HepG2 (cell line): ENCODE measurements at regions not wholly inside any gene's neighbourhood (a gene's known extent, or its start where the extent isn't known, plus 50 kb on each side); places are given as distances from the start of the nearest gene placed in this dataset.

Source experiments
- ATAC-seq: fragments of 200-7000 bp; cut with Tn5 transposase; 3 replicates; pipeline ENCODE4 v1.9.1; 2020; ENCODE audit warnings: mild to moderate bottlenecking, moderate library complexity
- BruUV-seq: library from RNA; stranded (reverse); fragments of 400-500 nt; replicated peaks from 2 replicates; lab custom pipeline; 2021; lab: Mats Ljungman, UMichigan
- CTCF ChIA-PET: fragments of 300-600 bp; formaldehyde crosslinking; extraction: SDS; loops from one replicate; lab custom pipeline; 2021; ENCODE audit warnings: low total read pairs, inconsistent platforms, low intra/inter-chr PET ratio; lab: Yijun Ruan, JAX
- POLR2A ChIA-PET: fragments of 350-600 bp; sonication (Branson Sonifier 250); formaldehyde crosslinking; loops from one replicate; lab custom pipeline; 2020; ENCODE audit warnings: antibody characterized with exemption, inconsistent platforms; lab: Yijun Ruan, JAX
- DNase-seq: peaks from one replicate; pipeline ENCODE4 v3.0.0-alpha.2; 2015; ENCODE audit warnings: low spot score
- FAIRE-seq: peaks from 3 replicates; lab custom pipeline; 2011; peaks lifted over from hg19 to GRCh38; lab: Jason Lieb, UNC
- H2AFZ ChIP-seq: one replicate; pipeline ENCODE4 v1.6.1; 2011; ENCODE audit warnings: low read length, inconsistent platforms
- H3K27ac ChIP-seq: fragments of 300-600 bp; 3 replicates; pipeline ENCODE4 v1.8.0; 2011; ENCODE audit warnings: mixed run types, mild to moderate bottlenecking, mixed read lengths, low read length, inconsistent platforms; ENCODE audit not compliant: insufficient read depth; ENCODE audit errors: extremely low read length
- H3K27me3 ChIP-seq, 2 experiments: fragments of 200-600 bp in 1 of 2; 2 replicates in 1 of 2; 3 replicates in 1 of 2; pipeline versions ENCODE4 v1.6.0 to v1.8.0; 2011; ENCODE audit warnings: low read length in 2 of 2, mild to moderate bottlenecking in 2 of 2, moderate library complexity in 2 of 2, inconsistent platforms in 1 of 2; ENCODE audit not compliant: insufficient read depth in 2 of 2, control insufficient read depth in 1 of 2
- H3K36me3 ChIP-seq, 2 experiments: fragments of 200-600 bp in 1 of 2; replicated peaks in 1 of 2; 2 replicates in 1 of 2; 3 replicates in 1 of 2; pipeline versions ENCODE4 v1.5.1 to v1.8.0; 2011; ENCODE audit warnings: low read length in 2 of 2, inconsistent platforms in 1 of 2; ENCODE audit not compliant: insufficient read depth in 2 of 2, control insufficient read depth in 1 of 2
- H3K4me1 ChIP-seq: 2 replicates; pipeline ENCODE4 v1.5.1; 2012; ENCODE audit warnings: low read length, inconsistent platforms; ENCODE audit not compliant: insufficient read depth
- H3K4me2 ChIP-seq: 2 replicates; pipeline ENCODE4 v1.6.0; 2011; ENCODE audit warnings: low read depth, low read length, inconsistent platforms
- H3K4me3 ChIP-seq, 3 experiments: fragments of 200-600 bp in 1 of 3; sonication (generic), shearing (Covaris generic) in 1 of 3; replicated peaks in 1 of 3; 2 replicates each; pipeline ENCODE4 v1.5.1; 2011 to 2016; ENCODE audit warnings: low read length in 3 of 3, inconsistent platforms in 2 of 3, low read depth in 2 of 3, mild to moderate bottlenecking in 2 of 3, control low read depth in 1 of 3, mixed read lengths in 1 of 3; ENCODE audit not compliant: insufficient read depth in 1 of 3
- H3K79me2 ChIP-seq: one replicate; pipeline ENCODE4 v1.6.1; 2011; ENCODE audit warnings: low read length, inconsistent platforms; ENCODE audit not compliant: insufficient read depth
- H3K9ac ChIP-seq: 2 replicates; pipeline ENCODE4 v1.6.0; 2011; ENCODE audit warnings: mild to moderate bottlenecking, low read depth, low read length, inconsistent platforms; ENCODE audit not compliant: insufficient read depth
- H3K9me3 ChIP-seq: 2 replicates; pipeline ENCODE4 v1.5.1; 2012; ENCODE audit warnings: mild to moderate bottlenecking, low read length
- H4K20me1 ChIP-seq: 2 replicates; pipeline ENCODE4 v1.6.0; 2011; ENCODE audit warnings: inconsistent platforms, mild to moderate bottlenecking, low read length, moderate library complexity; ENCODE audit not compliant: insufficient read depth
- HOXA7 ChIP-seq: sonication (generic); formaldehyde crosslinking; IDR thresholded peaks from 2 replicates; pipeline ENCODE4 v1.8.1; 2022; ENCODE audit warnings: mild to moderate bottlenecking, missing genetic modification reagents, moderate library complexity
- NFKB2 ChIP-seq: sonication (generic); formaldehyde crosslinking; IDR thresholded peaks from 2 replicates; pipeline ENCODE4 v1.4.0; 2020; ENCODE audit warnings: missing genetic modification reagents, borderline replicate concordance
- RFX1 ChIP-seq: fragments of 450-650 bp; IDR thresholded peaks from 2 replicates; pipeline ENCODE4 v1.6.1; 2017
- SMC3 ChIP-seq: IDR thresholded peaks from 2 replicates; pipeline ENCODE4 v1.6.1; 2011; ENCODE audit warnings: low read length, improper control_type of control experiment
- STAG1 ChIP-seq: sonication (generic); formaldehyde crosslinking; IDR thresholded peaks from 2 replicates; pipeline ENCODE4 v1.4.0; 2020; ENCODE audit warnings: missing genetic modification reagents
- ZFP41 ChIP-seq: sonication (generic); formaldehyde crosslinking; IDR thresholded peaks from 2 replicates; pipeline ENCODE4 v1.4.0; 2020; ENCODE audit warnings: mild to moderate bottlenecking, missing genetic modification reagents, borderline replicate concordance
- ZNF207 ChIP-seq: fragments of 450-650 bp; IDR thresholded peaks from 2 replicates; pipeline ENCODE4 v1.6.1; 2016; ENCODE audit warnings: antibody characterized with exemption, borderline replicate concordance
- WGBS: methylation state at CpG from one replicate; pipeline ENCODE4 v1.1.6; 2017; ENCODE audit warnings: low lambda C conversion rate; 5-methylcytosine and 5-hydroxymethylcytosine counted together
- in situ Hi-C: cut with HindIII; loops from 2 replicates; pipeline ENCODE4 v1.10.0; 2017; ENCODE audit warnings: low pct_unique_long_range_greater_than_20kb; ENCODE audit not compliant: extremely low pct_ligation_motif_present
- intact Hi-C: fragments of 100-400 bp; cut with micrococcal nuclease; formaldehyde crosslinking; loops from one replicate; pipeline ENCODE4 v1.10.0; 2022; ENCODE audit not compliant: unreplicated experiment
- TF ChIP-seq, protein P1 (sequence below): IDR thresholded peaks from 2 replicates; pipeline ENCODE4 v1.6.1; 2016; ENCODE audit warnings: mild to moderate bottlenecking, missing biosample characterization, missing genetic modification reagents
- TF ChIP-seq, protein P2 (sequence below): sonication (generic); formaldehyde crosslinking; IDR thresholded peaks from 2 replicates; pipeline ENCODE4 v1.4.0; 2020; ENCODE audit warnings: mild to moderate bottlenecking, missing genetic modification reagents
- TF ChIP-seq, protein P3 (sequence below): sonication (generic); formaldehyde crosslinking; IDR thresholded peaks from 2 replicates; pipeline ENCODE4 v1.5.0; 2020; ENCODE audit warnings: mild to moderate bottlenecking, missing genetic modification reagents, moderate library complexity

DNA sequence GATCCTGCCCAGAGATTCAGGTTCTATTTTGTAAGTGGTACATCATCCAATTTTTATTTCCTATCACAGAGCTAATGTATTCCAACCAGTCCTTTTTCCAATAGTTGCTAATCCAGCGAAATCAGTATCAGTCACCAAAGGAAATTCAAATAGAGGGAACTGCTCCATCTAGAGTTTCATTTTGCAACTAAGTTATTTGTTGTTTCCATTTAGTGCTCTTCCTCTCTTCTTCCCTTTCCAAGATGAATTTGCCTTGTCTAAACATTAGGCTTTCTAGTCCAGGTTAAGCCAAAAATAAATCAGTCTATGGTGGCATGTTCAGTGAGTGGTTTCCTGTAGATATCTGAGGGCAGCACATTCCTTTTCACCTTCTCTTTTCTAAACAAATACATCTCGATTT lies 79.8 kb upstream of the SPATA31D4 start:
- Histone ChIP-seq H3K4me3 (no peak overlapping the region), H3K79me2 (no peaks in the 10 kb centered on the region), H3K9ac (no peak overlapping the region), H3K27me3 (no peaks in the 10 kb centered on the region), H3K9me3 (no peaks in the 10 kb centered on the region), H2AFZ (no peak overlapping the region), H3K36me3 (no peaks in the 10 kb centered on the region), H3K4me1 (peaks cover 30% of the 10 kb centered on the region), H3K27ac (no peak overlapping the region), H3K4me2 (no peak overlapping the region), H4K20me1 (no peaks in the 10 kb centered on the region)
- DNase-seq: peak; percentile 7
- intact Hi-C loops: loop anchor here (10.0 kb wide), 1 partner anchor 324 kb away; no protein-coding TSS in a partner anchor
- WGBS: 18% methylated on average over 2 of the region's 2 CpGs
- in situ Hi-C loops: no loop called here
- no TSS peak for BruUV-seq
- POLR2A ChIA-PET: no interaction called here
- TF ChIP-seq SMC3: peak; percentile 24; the same call in 1 of the 2 replicates
- TF ChIP-seq, protein P1, sequence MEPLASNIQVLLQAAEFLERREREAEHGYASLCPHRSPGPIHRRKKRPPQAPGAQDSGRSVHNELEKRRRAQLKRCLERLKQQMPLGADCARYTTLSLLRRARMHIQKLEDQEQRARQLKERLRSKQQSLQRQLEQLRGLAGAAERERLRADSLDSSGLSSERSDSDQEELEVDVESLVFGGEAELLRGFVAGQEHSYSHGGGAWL: no peak
- TF ChIP-seq HOXA7: no peak
- TF ChIP-seq NFKB2: no peak
- TF ChIP-seq, protein P2, sequence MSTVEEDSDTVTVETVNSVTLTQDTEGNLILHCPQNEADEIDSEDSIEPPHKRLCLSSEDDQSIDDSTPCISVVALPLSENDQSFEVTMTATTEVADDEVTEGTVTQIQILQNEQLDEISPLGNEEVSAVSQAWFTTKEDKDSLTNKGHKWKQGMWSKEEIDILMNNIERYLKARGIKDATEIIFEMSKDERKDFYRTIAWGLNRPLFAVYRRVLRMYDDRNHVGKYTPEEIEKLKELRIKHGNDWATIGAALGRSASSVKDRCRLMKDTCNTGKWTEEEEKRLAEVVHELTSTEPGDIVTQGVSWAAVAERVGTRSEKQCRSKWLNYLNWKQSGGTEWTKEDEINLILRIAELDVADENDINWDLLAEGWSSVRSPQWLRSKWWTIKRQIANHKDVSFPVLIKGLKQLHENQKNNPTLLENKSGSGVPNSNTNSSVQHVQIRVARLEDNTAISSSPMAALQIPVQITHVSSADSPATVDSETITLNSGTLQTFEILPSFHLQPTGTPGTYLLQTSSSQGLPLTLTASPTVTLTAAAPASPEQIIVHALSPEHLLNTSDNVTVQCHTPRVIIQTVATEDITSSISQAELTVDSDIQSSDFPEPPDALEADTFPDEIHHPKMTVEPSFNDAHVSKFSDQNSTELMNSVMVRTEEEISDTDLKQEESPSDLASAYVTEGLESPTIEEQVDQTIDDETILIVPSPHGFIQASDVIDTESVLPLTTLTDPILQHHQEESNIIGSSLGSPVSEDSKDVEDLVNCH: no peak
- TF ChIP-seq, protein P3, sequence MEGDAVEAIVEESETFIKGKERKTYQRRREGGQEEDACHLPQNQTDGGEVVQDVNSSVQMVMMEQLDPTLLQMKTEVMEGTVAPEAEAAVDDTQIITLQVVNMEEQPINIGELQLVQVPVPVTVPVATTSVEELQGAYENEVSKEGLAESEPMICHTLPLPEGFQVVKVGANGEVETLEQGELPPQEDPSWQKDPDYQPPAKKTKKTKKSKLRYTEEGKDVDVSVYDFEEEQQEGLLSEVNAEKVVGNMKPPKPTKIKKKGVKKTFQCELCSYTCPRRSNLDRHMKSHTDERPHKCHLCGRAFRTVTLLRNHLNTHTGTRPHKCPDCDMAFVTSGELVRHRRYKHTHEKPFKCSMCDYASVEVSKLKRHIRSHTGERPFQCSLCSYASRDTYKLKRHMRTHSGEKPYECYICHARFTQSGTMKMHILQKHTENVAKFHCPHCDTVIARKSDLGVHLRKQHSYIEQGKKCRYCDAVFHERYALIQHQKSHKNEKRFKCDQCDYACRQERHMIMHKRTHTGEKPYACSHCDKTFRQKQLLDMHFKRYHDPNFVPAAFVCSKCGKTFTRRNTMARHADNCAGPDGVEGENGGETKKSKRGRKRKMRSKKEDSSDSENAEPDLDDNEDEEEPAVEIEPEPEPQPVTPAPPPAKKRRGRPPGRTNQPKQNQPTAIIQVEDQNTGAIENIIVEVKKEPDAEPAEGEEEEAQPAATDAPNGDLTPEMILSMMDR: peak; percentile 47
- TF ChIP-seq RFX1: no peak
- peak; percentile 59 for TF ChIP-seq STAG1 (CRISPR knock-in tag)
- TF ChIP-seq ZFP41: no peak
- TF ChIP-seq ZNF207: no peak
- 0 out of 3 replicates have a peak, but pooled peaks have one; percentile 26 for ATAC-seq
- CTCF ChIA-PET: no interaction called here
- FAIRE-seq: no peak
